GM21390 (cell line): ENCODE measurements at regions not wholly inside any gene's neighbourhood (a gene's known extent, or its start where the extent isn't known, plus 50 kb on each side); places are given as distances from the start of the nearest gene placed in this dataset.

ENCODE experiments used
- ATAC-seq: cut with Tn5 transposase; IDR thresholded peaks from one replicate; pipeline ENCODE4 v1.9.1; 2021; ENCODE audit not compliant: unreplicated experiment

- no peak for ATAC-seq
Observed at GRCh38 chr6:40973304-40973703, 65.7 kb downstream of the UNC5CL start.

GRCh38 chr6:40972814-40973213, 66.2 kb downstream of the UNC5CL start:
- no peak for ATAC-seq

- ATAC-seq: no peak
Observed at GRCh38 chr6:40972190-40972589, 66.8 kb downstream of the UNC5CL start.

GRCh38 chr6:40968620-40969164, 70.3 kb downstream of the UNC5CL start:
- no peak for ATAC-seq

- ATAC-seq: no peak
Observed at GRCh38 chr6:40966860-40967259, 72.2 kb downstream of the UNC5CL start.

GRCh38 chr6:40965046-40965445, 74.0 kb downstream of the UNC5CL start:
- ATAC-seq: no peak

GRCh38 chr6:40963019-40963418, 76.0 kb downstream of the UNC5CL start:
- ATAC-seq: no peak

- ATAC-seq: peak; percentile 74
Observed at GRCh38 chr6:40962241-40962640, 76.8 kb downstream of the UNC5CL start.

GRCh38 chr6:40961831-40962230, 77.2 kb downstream of the UNC5CL start:
- ATAC-seq: no peak

GRCh38 chr6:40960742-40961430, 78.1 kb downstream of the UNC5CL start:
- ATAC-seq: no peak

- ATAC-seq: no peak
Observed at GRCh38 chr6:40959781-40960327, 79.2 kb downstream of the UNC5CL start.

GRCh38 chr6:40958738-40959137, 80.3 kb downstream of the UNC5CL start:
- ATAC-seq: no peak

- ATAC-seq: no peak
Observed at GRCh38 chr6:40957616-40958492, 81.2 kb downstream of the UNC5CL start.

- no peak for ATAC-seq
Observed at GRCh38 chr6:40956936-40957335, 82.1 kb downstream of the UNC5CL start.

- no peak for ATAC-seq
Observed at GRCh38 chr6:40955178-40955545, 83.9 kb downstream of the UNC5CL start.

- no peak for ATAC-seq
Observed at GRCh38 chr6:40954446-40955177, 84.4 kb downstream of the UNC5CL start.

GRCh38 chr6:40953486-40953885, 85.5 kb downstream of the UNC5CL start:
- no peak for ATAC-seq

GRCh38 chr6:40950986-40951698, 87.9 kb downstream of the UNC5CL start:
- ATAC-seq: no peak

- ATAC-seq: no peak
Observed at GRCh38 chr6:40948570-40948969, 90.5 kb downstream of the UNC5CL start.

GRCh38 chr6:40947876-40948526, 91.0 kb downstream of the UNC5CL start:
- ATAC-seq: no peak
